ENCODE measurements at regions not wholly inside any gene's neighbourhood (a gene's known extent, or its start where the extent isn't known, plus 50 kb on each side); places are given as distances from the start of the nearest gene placed in this dataset.
A peak's percentile ranks its signal among the peaks of the same experiment; 100 is the strongest.

DNA sequence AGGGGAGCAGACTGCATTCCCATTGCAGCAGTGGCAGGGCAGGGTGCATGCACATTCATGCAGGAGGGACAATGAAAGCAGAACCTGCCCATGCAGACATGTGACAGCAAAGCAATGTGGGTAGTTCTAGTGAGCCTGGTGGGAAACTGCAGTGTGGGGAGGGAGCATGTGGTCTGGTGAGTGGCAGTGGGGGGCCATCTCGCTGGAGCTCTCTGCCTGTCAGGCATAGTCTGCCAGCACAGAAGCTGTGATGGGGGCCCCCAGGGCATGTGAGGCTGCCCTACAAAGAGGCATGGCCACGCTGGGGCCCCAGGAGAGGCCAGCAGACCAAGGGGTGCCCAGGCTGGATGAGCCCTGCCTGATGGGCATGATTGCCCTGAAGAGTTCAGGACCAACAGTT is 579.7 kb downstream of the PTPRC start:
- no peaks in the 10 kb centered on the region for H3K27me3 Mint-ChIP-seq (ENCODE audit: insufficient read depth, low read depth)
- no peaks in the 10 kb centered on the region for H4K20me1 ChIP-seq (ENCODE audit: low read depth)
- peak overlapping the region; percentile 27 for H3K27ac Mint-ChIP-seq
- H3K27me3 ChIP-seq, result no peaks in the 10 kb centered on the region
- no peaks in the 10 kb centered on the region for H3F3A ChIP-seq (ENCODE audit: low read depth)
- no peak overlapping the region for H2AFZ ChIP-seq (replicated peaks)
- H3K4me1 Mint-ChIP-seq, result peaks cover 2% of the 10 kb centered on the region
- no peaks in the 10 kb centered on the region for H3K36me3 ChIP-seq
- H3K79me2 ChIP-seq (ENCODE audit: low read depth), result no peaks in the 10 kb centered on the region
- no peak overlapping the region for H3K4me3 Mint-ChIP-seq
- no peak overlapping the region for H3K4me2 ChIP-seq
- TF ChIP-seq EZH2phosphoT487 (IDR thresholded peaks at IDR 0.05) (no peak), EZH2 (IDR thresholded peaks at IDR 0.05) (no peak)
- TF ChIP-seq, protein P1, sequence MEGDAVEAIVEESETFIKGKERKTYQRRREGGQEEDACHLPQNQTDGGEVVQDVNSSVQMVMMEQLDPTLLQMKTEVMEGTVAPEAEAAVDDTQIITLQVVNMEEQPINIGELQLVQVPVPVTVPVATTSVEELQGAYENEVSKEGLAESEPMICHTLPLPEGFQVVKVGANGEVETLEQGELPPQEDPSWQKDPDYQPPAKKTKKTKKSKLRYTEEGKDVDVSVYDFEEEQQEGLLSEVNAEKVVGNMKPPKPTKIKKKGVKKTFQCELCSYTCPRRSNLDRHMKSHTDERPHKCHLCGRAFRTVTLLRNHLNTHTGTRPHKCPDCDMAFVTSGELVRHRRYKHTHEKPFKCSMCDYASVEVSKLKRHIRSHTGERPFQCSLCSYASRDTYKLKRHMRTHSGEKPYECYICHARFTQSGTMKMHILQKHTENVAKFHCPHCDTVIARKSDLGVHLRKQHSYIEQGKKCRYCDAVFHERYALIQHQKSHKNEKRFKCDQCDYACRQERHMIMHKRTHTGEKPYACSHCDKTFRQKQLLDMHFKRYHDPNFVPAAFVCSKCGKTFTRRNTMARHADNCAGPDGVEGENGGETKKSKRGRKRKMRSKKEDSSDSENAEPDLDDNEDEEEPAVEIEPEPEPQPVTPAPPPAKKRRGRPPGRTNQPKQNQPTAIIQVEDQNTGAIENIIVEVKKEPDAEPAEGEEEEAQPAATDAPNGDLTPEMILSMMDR (IDR thresholded peaks at IDR 0.05), result no peak
- no peak overlapping the region for H3K9ac ChIP-seq
- peaks cover 3% of the 10 kb centered on the region for H3K9me3 Mint-ChIP-seq
- H3K27ac ChIP-seq, result no peak overlapping the region
- DNase-seq (ENCODE audit: low spot score), result no peak
- H3K36me3 Mint-ChIP-seq, result no peaks in the 10 kb centered on the region
- H3K4me3 ChIP-seq, result no peak overlapping the region
- H3K4me1 ChIP-seq, result no peaks in the 10 kb centered on the region
- no peaks in the 10 kb centered on the region for H3K9me3 ChIP-seq (ENCODE audit: low read depth)

DNA sequence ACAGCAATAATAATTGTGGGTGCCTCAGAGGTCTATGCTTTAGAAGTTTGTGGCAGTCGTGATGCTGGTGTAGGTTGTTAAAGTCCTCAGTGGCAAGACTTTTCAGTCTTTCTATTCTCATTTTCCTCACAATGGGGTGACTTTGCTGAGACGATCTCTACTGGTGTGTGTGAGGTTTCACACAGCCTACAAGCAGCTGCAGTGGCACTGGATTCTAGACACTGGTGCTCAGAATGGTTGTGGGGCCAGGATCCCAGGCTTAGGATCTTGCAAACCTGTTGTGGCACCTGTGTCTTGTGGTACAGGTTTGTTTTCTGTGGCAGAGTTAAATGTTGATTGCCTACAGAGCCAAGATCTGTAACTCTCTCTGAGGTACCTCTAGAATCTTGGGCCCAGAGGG is 581.2 kb downstream of the PTPRC start:
- Histone ChIP-seq H3K27me3 (no peaks in the 10 kb centered on the region), H4K20me1 (ENCODE audit: low read depth) (no peaks in the 10 kb centered on the region), H2AFZ (replicated peaks) (no peak overlapping the region), H3K79me2 (ENCODE audit: low read depth) (no peaks in the 10 kb centered on the region), H3K4me3 (no peak overlapping the region), H3K4me2 (no peak overlapping the region), H3F3A (ENCODE audit: low read depth) (no peaks in the 10 kb centered on the region), H3K36me3 (no peaks in the 10 kb centered on the region), H3K4me1 (no peaks in the 10 kb centered on the region), H3K9ac (no peak overlapping the region), H3K9me3 (ENCODE audit: low read depth) (no peaks in the 10 kb centered on the region), H3K27ac (no peak overlapping the region)
- no peaks in the 10 kb centered on the region for H3K36me3 Mint-ChIP-seq
- no peak for TF ChIP-seq EZH2 (IDR thresholded peaks at IDR 0.05)
- TF ChIP-seq EZH2phosphoT487 (IDR thresholded peaks at IDR 0.05), result no peak
- TF ChIP-seq, protein P1 (IDR thresholded peaks at IDR 0.05), result no peak
- peaks cover 6% of the 10 kb centered on the region for H3K4me1 Mint-ChIP-seq
- no peak for DNase-seq (ENCODE audit: low spot score)
- H3K27me3 Mint-ChIP-seq (ENCODE audit: insufficient read depth, low read depth), result no peaks in the 10 kb centered on the region
- H3K27ac Mint-ChIP-seq, result no peak overlapping the region
- no peaks in the 10 kb centered on the region for H3K9me3 Mint-ChIP-seq
- H3K4me3 Mint-ChIP-seq, result no peak overlapping the region

DNA sequence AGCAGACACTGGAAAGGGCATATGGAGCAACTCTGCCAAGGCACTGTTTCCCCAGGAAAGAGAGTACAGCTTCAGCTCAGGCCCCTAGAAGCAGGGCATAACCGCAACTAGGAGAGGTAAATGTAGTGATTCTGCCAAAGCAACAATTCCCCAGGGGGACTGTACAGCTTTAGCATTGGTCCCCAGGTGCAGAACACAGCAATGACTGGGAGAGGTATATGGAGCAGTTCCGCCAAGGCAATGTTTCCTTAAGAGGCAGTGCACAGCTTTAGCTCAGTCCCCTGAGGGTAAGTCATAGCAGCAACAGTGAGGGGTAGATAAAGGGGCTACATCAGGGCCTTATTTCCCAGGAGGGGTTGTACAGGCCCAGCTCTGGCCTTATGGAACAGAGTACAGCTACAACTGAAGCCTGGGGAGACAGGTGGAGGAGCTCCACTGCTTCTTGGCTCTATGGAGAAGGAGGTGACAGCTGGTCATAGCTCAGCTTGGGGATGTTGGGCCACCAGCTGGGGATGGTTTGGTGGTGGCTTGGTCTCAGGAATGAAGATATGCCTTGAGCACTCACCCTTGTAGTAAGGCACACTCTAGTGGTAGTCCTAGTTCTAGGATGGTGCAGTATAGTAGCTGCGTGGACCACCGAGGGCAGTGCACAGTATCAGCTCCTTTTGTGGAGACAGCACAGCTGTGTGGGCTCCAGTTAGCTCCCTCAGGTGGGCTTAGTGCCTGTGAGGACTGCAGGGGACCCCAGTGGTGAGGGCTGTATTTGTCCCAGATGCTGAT is 582.7 kb downstream of the PTPRC start:
- Mint-ChIP-seq H3K4me1 (peaks cover 13% of the 10 kb centered on the region), H3K36me3 (no peaks in the 10 kb centered on the region), H3K27ac (no peak overlapping the region), H3K27me3 (ENCODE audit: insufficient read depth, low read depth) (no peaks in the 10 kb centered on the region), H3K9me3 (no peaks in the 10 kb centered on the region), H3K4me3 (no peak overlapping the region)
- Histone ChIP-seq H3K4me1 (peaks cover 3% of the 10 kb centered on the region), H3K4me2 (no peak overlapping the region), H3K9ac (no peak overlapping the region), H3K27ac (no peak overlapping the region), H4K20me1 (ENCODE audit: low read depth) (no peaks in the 10 kb centered on the region), H3F3A (ENCODE audit: low read depth) (no peaks in the 10 kb centered on the region), H3K9me3 (ENCODE audit: low read depth) (no peaks in the 10 kb centered on the region), H3K27me3 (no peaks in the 10 kb centered on the region), H2AFZ (replicated peaks) (no peak overlapping the region), H3K4me3 (no peak overlapping the region), H3K79me2 (ENCODE audit: low read depth) (no peaks in the 10 kb centered on the region), H3K36me3 (no peaks in the 10 kb centered on the region)
- DNase-seq (ENCODE audit: low spot score), result no peak
- TF ChIP-seq EZH2phosphoT487 (IDR thresholded peaks at IDR 0.05) (no peak), EZH2 (IDR thresholded peaks at IDR 0.05) (no peak)
- TF ChIP-seq, protein P1 (IDR thresholded peaks at IDR 0.05), result no peak

All from neural progenitor cell (in vitro differentiated cells).